GM12878 (cell line): ENCODE measurements at regions not wholly inside any gene's neighbourhood (a gene's known extent, or its start where the extent isn't known, plus 50 kb on each side); places are given as distances from the start of the nearest gene placed in this dataset.

ENCODE experiments used
- BHLHE40 ChIP-seq, 2 experiments: fragments of 450-650 bp in 1 of 2; IDR thresholded peaks; 2 replicates each; pipeline ENCODE4 v1.6.1; 2011 to 2017; ENCODE audit warnings: low read depth in 2 of 2, borderline replicate concordance in 1 of 2, improper control_type of control experiment in 1 of 2, low read length in 1 of 2, mild to moderate bottlenecking in 1 of 2
- EZH2 ChIP-seq: IDR thresholded peaks from 2 replicates; pipeline ENCODE4 v1.6.1; 2012; ENCODE audit warnings: low read depth, mild to moderate bottlenecking, control low read depth, inconsistent platforms, low read length, borderline replicate concordance; ENCODE audit not compliant: control insufficient read depth
- FOS ChIP-seq: IDR thresholded peaks from 3 replicates; pipeline ENCODE4 v1.6.1; 2011; ENCODE audit warnings: borderline replicate concordance; ENCODE audit not compliant: insufficient read length; ENCODE audit errors: extremely low read depth
- MTA3 ChIP-seq: IDR thresholded peaks from 2 replicates; pipeline ENCODE4 v1.6.1; 2012; ENCODE audit warnings: low read length, inconsistent platforms, borderline replicate concordance
- NR2C2 ChIP-seq: IDR thresholded peaks from 2 replicates; pipeline ENCODE4 v1.6.1; 2011; ENCODE audit warnings: borderline replicate concordance, low read depth; ENCODE audit not compliant: control insufficient read depth, insufficient read length
- POLR2A ChIP-seq: IDR thresholded peaks from 2 replicates; pipeline ENCODE4 v1.6.1; 2011; ENCODE audit warnings: low read depth, mild to moderate bottlenecking, low read length
- POLR2AphosphoS5 ChIP-seq: IDR thresholded peaks from 2 replicates; pipeline ENCODE4 v1.6.1; 2011; ENCODE audit warnings: mild to moderate bottlenecking, low read length, inconsistent platforms
- RAD21 ChIP-seq: IDR thresholded peaks from 2 replicates; pipeline ENCODE4 v1.6.1; 2011; ENCODE audit warnings: mild to moderate bottlenecking, low read depth, low read length, moderate library complexity; ENCODE audit not compliant: insufficient read depth
- RAD51 ChIP-seq: fragments of 450-650 bp; IDR thresholded peaks from 2 replicates; pipeline ENCODE4 v1.6.1; 2016; ENCODE audit warnings: moderate library complexity, mild to moderate bottlenecking, inconsistent platforms
- RCOR1 ChIP-seq: conservative IDR thresholded peaks from 2 replicates; pipeline ENCODE4 v1.6.1; 2012; ENCODE audit warnings: low read depth, low read length, improper control_type of control experiment
- SPI1 ChIP-seq: IDR thresholded peaks from 2 replicates; pipeline ENCODE4 v1.6.1; 2011; ENCODE audit warnings: low read depth, mild to moderate bottlenecking, low read length, moderate library complexity, borderline replicate concordance; ENCODE audit not compliant: insufficient read depth
- TAF1 ChIP-seq: IDR thresholded peaks from 2 replicates; pipeline ENCODE4 v1.6.1; 2011; ENCODE audit warnings: mild to moderate bottlenecking, low read depth, low read length, borderline replicate concordance
- TF ChIP-seq, protein P1 (sequence below), 3 experiments: IDR thresholded peaks in 2 of 3; conservative IDR thresholded peaks in 1 of 3; 2 replicates each; pipeline ENCODE4 v1.5.1; 2011; ENCODE audit warnings: low read depth in 3 of 3, low read length in 3 of 3, mild to moderate bottlenecking in 3 of 3, control low read depth in 2 of 3, moderate library complexity in 2 of 3, inconsistent platforms in 1 of 3, mixed read lengths in 1 of 3; ENCODE audit not compliant: control insufficient read depth in 2 of 3, insufficient read depth in 1 of 3; ENCODE audit errors: extremely low read depth in 1 of 3
- TF ChIP-seq, protein P2 (sequence below): fragments of 450-650 bp; formaldehyde crosslinking; IDR thresholded peaks from 2 replicates; pipeline ENCODE4 v1.4.0; 2020; ENCODE audit warnings: mild to moderate bottlenecking, moderate library complexity

DNA sequence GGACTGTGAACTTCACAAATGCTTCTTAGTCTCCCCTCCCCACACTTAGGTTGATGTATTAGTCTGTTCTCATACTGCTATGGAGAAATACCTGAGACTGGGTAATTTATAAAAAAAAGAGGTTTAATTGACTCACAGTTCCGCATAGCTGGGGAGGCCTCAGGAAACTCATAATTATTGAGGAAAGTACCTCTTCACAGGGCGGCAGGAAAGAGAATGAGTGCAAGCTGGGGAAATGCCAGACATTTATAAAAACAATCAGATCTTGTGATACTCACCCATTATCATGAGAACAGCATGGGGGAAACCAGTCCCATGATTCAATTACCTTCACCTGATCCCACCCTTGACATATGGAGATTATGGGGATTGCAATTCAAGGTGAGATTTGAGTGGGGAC, 178.8 kb downstream of the SLC38A4 start:
- TF ChIP-seq, protein P1, sequence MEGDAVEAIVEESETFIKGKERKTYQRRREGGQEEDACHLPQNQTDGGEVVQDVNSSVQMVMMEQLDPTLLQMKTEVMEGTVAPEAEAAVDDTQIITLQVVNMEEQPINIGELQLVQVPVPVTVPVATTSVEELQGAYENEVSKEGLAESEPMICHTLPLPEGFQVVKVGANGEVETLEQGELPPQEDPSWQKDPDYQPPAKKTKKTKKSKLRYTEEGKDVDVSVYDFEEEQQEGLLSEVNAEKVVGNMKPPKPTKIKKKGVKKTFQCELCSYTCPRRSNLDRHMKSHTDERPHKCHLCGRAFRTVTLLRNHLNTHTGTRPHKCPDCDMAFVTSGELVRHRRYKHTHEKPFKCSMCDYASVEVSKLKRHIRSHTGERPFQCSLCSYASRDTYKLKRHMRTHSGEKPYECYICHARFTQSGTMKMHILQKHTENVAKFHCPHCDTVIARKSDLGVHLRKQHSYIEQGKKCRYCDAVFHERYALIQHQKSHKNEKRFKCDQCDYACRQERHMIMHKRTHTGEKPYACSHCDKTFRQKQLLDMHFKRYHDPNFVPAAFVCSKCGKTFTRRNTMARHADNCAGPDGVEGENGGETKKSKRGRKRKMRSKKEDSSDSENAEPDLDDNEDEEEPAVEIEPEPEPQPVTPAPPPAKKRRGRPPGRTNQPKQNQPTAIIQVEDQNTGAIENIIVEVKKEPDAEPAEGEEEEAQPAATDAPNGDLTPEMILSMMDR (IDR thresholded peaks at IDR 0.05 in 2 of 3, conservative IDR thresholded peaks at IDR 0.05 in 1 of 3; ENCODE audit: control insufficient read depth in 2 of 3, extremely low read depth in 1 of 3, insufficient read depth in 1 of 3, low read depth in 3 of 3, low read length in 3 of 3) = no peak
- no peak for TF ChIP-seq POLR2A
- no peak for TF ChIP-seq FOS
- TF ChIP-seq EZH2 = no peak
- no peak for TF ChIP-seq MTA3
- TF ChIP-seq POLR2AphosphoS5 = no peak
- no peak for TF ChIP-seq BHLHE40 (IDR thresholded peaks at IDR 0.05; ENCODE audit: borderline replicate concordance in 1 of 2, low read depth in 2 of 2, low read length in 1 of 2)
- TF ChIP-seq RCOR1 = no peak
- no peak for TF ChIP-seq RAD51
- TF ChIP-seq SPI1 = no peak
- no peak for TF ChIP-seq NR2C2
- TF ChIP-seq, protein P2, sequence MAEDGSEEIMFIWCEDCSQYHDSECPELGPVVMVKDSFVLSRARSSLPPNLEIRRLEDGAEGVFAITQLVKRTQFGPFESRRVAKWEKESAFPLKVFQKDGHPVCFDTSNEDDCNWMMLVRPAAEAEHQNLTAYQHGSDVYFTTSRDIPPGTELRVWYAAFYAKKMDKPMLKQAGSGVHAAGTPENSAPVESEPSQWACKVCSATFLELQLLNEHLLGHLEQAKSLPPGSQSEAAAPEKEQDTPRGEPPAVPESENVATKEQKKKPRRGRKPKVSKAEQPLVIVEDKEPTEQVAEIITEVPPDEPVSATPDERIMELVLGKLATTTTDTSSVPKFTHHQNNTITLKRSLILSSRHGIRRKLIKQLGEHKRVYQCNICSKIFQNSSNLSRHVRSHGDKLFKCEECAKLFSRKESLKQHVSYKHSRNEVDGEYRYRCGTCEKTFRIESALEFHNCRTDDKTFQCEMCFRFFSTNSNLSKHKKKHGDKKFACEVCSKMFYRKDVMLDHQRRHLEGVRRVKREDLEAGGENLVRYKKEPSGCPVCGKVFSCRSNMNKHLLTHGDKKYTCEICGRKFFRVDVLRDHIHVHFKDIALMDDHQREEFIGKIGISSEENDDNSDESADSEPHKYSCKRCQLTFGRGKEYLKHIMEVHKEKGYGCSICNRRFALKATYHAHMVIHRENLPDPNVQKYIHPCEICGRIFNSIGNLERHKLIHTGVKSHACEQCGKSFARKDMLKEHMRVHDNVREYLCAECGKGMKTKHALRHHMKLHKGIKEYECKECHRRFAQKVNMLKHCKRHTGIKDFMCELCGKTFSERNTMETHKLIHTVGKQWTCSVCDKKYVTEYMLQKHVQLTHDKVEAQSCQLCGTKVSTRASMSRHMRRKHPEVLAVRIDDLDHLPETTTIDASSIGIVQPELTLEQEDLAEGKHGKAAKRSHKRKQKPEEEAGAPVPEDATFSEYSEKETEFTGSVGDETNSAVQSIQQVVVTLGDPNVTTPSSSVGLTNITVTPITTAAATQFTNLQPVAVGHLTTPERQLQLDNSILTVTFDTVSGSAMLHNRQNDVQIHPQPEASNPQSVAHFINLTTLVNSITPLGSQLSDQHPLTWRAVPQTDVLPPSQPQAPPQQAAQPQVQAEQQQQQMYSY (CRISPR knock-in tag) = no peak
- no peak for TF ChIP-seq RAD21
- TF ChIP-seq TAF1 = no peak
